GM12891 (cell line): ENCODE measurements at regions not wholly inside any gene's neighbourhood (a gene's known extent, or its start where the extent isn't known, plus 50 kb on each side); places are given as distances from the start of the nearest gene placed in this dataset.

Experiments used
- DNase-seq: peaks from one replicate; pipeline ENCODE4 v3.0.0; 2011; ENCODE audit warnings: low spot score; ENCODE audit not compliant: insufficient read length
- FAIRE-seq: peaks from 2 replicates; lab custom pipeline; 2011; peaks lifted over from hg19 to GRCh38; lab: Jason Lieb, UNC
- PAX5 ChIP-seq: IDR thresholded peaks from 2 replicates; pipeline ENCODE4 v1.6.1; 2011; ENCODE audit warnings: low read length, moderate library complexity, mild to moderate bottlenecking; ENCODE audit not compliant: insufficient read depth, severe bottlenecking
- POLR2A ChIP-seq: IDR thresholded peaks from 2 replicates; pipeline ENCODE4 v1.6.1; 2011; ENCODE audit warnings: low read depth, low read length, control low read depth
- POLR2AphosphoS5 ChIP-seq: IDR thresholded peaks from 2 replicates; pipeline ENCODE4 v1.6.1; 2011; ENCODE audit warnings: low read depth, low read length, control low read depth
- POU2F2 ChIP-seq: IDR thresholded peaks from 2 replicates; pipeline ENCODE4 v1.6.1; 2011; ENCODE audit warnings: low read depth, mild to moderate bottlenecking, control low read depth, low read length, moderate library complexity
- SPI1 ChIP-seq: IDR thresholded peaks from 2 replicates; pipeline ENCODE4 v1.6.1; 2011; ENCODE audit warnings: low read depth, low read length, control low read depth
- TAF1 ChIP-seq: IDR thresholded peaks from 2 replicates; pipeline ENCODE4 v1.6.1; 2011; ENCODE audit warnings: low read depth, low read length, control low read depth

- no peak for TF ChIP-seq POLR2A
- no peak for TF ChIP-seq POLR2AphosphoS5
- no peak for TF ChIP-seq TAF1
- no peak for TF ChIP-seq POU2F2
- DNase-seq (no peak), FAIRE-seq (no peak)
These were observed 129.4 kb downstream of the SLC16A9 start for GRCh38 chr10:59580026-59580863.

DNA sequence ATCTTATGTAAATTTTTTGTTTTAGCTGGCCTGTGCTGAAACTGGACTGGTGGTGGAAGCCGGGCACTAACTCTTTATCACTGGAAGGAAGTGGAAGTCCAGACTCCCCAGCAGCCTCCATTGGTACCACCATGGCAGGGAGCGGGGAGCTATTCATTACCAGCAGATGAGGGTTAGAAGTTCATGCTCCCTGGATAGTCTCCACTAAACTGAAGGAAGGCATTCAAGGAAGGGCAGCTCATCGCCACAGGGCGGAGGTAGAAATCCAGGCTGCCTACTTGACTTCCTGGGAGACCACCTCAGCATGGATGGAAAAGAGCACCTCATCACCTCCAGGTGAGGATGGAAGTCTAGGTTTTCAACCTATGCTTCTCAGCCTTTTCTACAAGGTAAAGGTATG lies 130.9 kb downstream of the SLC16A9 start:
- DNase-seq (no peak), FAIRE-seq (no peak)
- no peak for TF ChIP-seq SPI1
- no peak for TF ChIP-seq POLR2AphosphoS5
- no peak for TF ChIP-seq PAX5
- no peak for TF ChIP-seq POLR2A
- TF ChIP-seq TAF1: no peak
- TF ChIP-seq POU2F2: no peak

DNA sequence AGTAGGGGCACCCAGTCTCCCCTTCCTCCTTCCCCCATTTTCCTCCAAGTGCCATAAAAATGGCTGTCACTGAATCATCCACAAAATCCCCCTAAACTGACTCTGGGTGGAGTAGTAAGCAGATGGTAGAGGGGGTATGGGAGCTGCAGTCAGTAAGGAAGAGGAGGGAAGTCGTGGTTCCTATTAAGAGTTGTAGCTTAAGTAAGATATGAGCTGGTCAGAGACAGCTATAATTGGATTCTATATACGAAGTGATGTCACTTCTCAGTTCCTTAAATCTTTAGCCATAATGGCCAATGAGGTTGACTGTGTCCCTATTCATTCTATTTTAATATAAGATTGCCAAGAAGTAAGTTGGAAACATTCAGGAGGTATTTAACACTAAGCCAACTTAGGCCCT lies 131.7 kb downstream of the SLC16A9 start:
- TF ChIP-seq SPI1: peak; percentile 65
- TF ChIP-seq TAF1: no peak
- TF ChIP-seq POLR2AphosphoS5: no peak
- no peak for TF ChIP-seq POLR2A
- no peak for TF ChIP-seq POU2F2
- TF ChIP-seq PAX5: no peak
- FAIRE-seq (no peak), DNase-seq (no peak)

DNA sequence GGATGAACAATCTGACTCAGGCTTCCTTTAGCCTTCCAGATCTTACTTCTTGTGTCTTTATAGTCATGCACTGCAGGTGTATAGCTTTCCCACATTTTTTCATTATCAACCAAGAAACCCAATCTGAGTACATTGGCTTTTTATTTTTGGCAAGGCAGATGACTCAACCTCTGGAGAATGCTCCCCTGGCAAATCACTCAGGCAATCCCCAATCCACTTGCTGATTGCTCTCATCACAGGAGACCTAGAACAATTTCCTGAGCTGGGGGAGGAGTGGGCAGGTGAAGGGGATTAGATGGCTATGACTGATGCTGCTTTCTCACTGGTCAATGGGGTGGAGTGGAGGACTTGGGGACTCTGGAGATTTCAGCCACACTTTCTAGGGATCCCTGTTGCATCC lies 134.4 kb downstream of the SLC16A9 start:
- FAIRE-seq (no peak), DNase-seq (no peak)
- TF ChIP-seq PAX5: no peak
- no peak for TF ChIP-seq POU2F2
- TF ChIP-seq SPI1: no peak
- TF ChIP-seq TAF1: no peak

GRCh38 chr10:59563531-59563930 lies 146.1 kb downstream of the SLC16A9 start:
- DNase-seq (no peak), FAIRE-seq (no peak)
- TF ChIP-seq TAF1 (no peak), SPI1 (no peak), POU2F2 (no peak), POLR2A (no peak), PAX5 (no peak), POLR2AphosphoS5 (no peak)

GRCh38 chr10:59562126-59562525 lies 147.5 kb downstream of the SLC16A9 start:
- FAIRE-seq (no peak), DNase-seq (no peak)
- TF ChIP-seq POU2F2: no peak
- no peak for TF ChIP-seq SPI1
- TF ChIP-seq POLR2A: no peak
- TF ChIP-seq TAF1: no peak
- TF ChIP-seq POLR2AphosphoS5: no peak
- TF ChIP-seq PAX5: no peak

DNA sequence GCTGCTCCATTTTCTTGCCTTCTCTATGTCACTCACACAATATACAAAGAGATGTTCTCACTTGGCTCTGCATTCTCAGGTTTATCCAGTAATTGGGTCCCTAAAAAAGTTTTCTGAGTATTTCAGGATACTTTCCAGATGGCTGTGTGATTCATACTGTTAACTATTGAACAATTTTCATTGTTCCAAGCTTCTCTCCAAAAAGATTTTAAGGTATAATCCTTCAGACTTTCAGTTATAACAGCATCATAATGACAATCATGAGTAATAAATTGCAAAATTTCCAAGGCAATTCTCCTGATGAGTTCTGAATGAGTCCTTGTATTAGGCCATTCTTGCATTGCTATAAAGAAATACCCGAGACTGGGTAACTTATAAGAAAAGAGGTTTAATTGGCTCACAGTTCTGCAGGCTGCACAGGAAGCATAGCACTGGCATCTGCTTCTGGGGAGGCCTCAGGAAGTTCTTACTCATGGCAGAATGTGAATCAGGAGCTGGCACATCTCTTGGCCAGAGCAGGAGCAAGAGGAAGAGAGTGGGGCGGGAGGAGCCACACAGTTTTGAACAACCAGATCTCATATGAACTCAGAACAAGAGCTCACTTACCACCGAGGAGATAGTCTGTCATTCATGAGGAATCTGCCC lies 148.1 kb downstream of the SLC16A9 start:
- DNase-seq: no peak
- FAIRE-seq: no peak
- TF ChIP-seq POLR2AphosphoS5: no peak
- TF ChIP-seq TAF1: no peak
- TF ChIP-seq PAX5: no peak
- TF ChIP-seq SPI1: no peak
- TF ChIP-seq POLR2A: no peak
- TF ChIP-seq POU2F2: no peak

GRCh38 chr10:59560990-59561389 lies 148.7 kb downstream of the SLC16A9 start:
- FAIRE-seq (no peak), DNase-seq (no peak)
- no peak for TF ChIP-seq PAX5
- no peak for TF ChIP-seq POLR2A
- no peak for TF ChIP-seq POU2F2
- TF ChIP-seq POLR2AphosphoS5: no peak
- no peak for TF ChIP-seq TAF1
- no peak for TF ChIP-seq SPI1

DNA sequence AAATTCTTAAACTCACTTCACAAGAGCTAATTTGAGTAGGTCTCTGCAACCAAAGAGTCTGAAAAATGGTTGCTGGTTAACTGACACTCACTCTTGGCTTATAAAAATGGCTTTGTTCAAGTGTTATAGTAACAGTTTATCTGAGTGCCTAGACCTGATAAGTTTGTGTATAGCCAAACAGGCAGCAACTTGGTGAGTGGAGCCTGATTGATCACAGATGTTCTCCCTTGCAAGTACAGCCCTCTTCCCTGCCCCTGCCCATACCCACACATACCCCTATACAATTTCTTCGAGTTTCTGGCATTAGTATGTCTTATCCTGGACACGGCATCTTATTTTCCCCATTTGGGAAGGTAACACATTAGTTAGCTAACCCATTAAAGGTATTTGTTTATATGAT lies 149.5 kb downstream of the SLC16A9 start:
- FAIRE-seq: no peak
- TF ChIP-seq POLR2AphosphoS5: no peak
- no peak for TF ChIP-seq SPI1
- TF ChIP-seq POU2F2: no peak
- no peak for TF ChIP-seq PAX5
- TF ChIP-seq TAF1: no peak
- no peak for TF ChIP-seq POLR2A
- no peak for DNase-seq

DNA sequence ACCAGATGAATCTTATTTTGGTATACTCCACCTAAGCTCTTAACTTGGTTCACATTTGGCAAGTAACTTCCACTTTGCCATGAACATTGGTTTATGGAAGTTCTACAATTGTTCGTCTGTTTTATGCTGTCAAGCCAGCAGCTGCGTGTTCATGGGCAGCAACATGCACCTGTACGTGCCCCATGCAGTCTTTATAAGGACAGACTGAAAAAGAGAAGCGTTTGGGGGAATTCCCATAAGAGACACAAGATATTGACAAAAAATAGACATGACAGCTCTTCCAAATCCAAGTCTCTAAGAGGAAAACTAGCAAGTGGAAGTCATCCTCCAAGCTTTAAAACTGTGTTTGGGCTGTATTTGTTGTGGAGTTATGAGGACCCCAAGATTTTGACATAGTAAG lies 151.6 kb downstream of the SLC16A9 start:
- no peak for TF ChIP-seq POLR2A
- no peak for TF ChIP-seq PAX5
- no peak for TF ChIP-seq SPI1
- no peak for TF ChIP-seq POLR2AphosphoS5
- TF ChIP-seq POU2F2: no peak
- no peak for TF ChIP-seq TAF1
- DNase-seq: no peak
- FAIRE-seq: no peak
